ENCODE measurements at regions not wholly inside any gene's neighbourhood (a gene's known extent, or its start where the extent isn't known, plus 50 kb on each side); places are given as distances from the start of the nearest gene placed in this dataset.

DNA sequence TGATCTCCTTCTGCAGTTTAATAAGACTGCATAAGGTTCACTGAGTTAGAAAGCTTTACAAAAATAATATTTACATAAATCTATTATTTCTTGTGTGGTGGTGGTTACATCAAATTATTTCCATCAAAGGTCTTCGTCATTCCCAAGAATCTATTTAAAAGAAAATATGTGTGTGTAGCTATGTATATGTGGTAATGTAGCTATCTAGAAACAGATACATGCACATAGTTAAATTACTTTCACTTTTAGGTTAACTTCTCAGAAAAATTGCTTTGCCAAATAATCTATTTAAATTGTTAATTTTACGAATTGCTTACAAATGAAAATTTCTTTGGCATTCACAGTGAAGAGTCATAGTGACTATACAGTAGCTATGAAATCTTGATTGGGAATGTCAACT, 633.2 kb downstream of the DMRTA1 start:
- TF ChIP-seq, protein P1, sequence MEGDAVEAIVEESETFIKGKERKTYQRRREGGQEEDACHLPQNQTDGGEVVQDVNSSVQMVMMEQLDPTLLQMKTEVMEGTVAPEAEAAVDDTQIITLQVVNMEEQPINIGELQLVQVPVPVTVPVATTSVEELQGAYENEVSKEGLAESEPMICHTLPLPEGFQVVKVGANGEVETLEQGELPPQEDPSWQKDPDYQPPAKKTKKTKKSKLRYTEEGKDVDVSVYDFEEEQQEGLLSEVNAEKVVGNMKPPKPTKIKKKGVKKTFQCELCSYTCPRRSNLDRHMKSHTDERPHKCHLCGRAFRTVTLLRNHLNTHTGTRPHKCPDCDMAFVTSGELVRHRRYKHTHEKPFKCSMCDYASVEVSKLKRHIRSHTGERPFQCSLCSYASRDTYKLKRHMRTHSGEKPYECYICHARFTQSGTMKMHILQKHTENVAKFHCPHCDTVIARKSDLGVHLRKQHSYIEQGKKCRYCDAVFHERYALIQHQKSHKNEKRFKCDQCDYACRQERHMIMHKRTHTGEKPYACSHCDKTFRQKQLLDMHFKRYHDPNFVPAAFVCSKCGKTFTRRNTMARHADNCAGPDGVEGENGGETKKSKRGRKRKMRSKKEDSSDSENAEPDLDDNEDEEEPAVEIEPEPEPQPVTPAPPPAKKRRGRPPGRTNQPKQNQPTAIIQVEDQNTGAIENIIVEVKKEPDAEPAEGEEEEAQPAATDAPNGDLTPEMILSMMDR (IDR thresholded peaks at IDR 0.05; ENCODE audit: unreplicated experiment), result no peak
- no peak for DNase-seq (ENCODE audit: low spot score, unreplicated experiment)
- Mint-ChIP-seq H3K27ac (no peak overlapping the region), H3K9me3 (ENCODE audit: low read depth) (no peaks in the 10 kb centered on the region), H3K4me1 (ENCODE audit: low read depth) (no peaks in the 10 kb centered on the region), H3K4me3 (ENCODE audit: low read depth) (no peak overlapping the region), H3K27me3 (no peaks in the 10 kb centered on the region), H3K36me3 (ENCODE audit: insufficient read depth) (no peaks in the 10 kb centered on the region)

DNA sequence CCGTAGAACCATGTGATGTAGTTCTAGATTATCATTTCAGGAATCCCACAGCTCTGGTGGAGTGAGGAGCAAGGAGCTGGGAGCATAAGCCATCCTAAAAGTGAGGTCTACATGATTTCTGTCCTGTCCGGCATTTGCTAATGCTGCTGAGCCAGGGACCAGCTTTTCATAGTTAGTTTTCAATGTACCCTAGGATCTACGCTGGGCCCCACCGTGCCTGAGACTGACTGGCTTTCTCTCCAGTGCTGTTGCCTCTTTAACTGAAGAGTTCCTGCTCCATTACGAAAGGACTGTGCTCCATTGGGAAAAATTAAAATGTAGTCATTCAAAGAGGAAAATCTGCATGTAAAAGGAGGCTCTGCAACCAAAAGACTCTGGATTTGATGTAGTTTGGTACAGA, 634.8 kb downstream of the DMRTA1 start:
- TF ChIP-seq, protein P1 (IDR thresholded peaks at IDR 0.05; ENCODE audit: unreplicated experiment), result no peak
- Mint-ChIP-seq H3K4me1 (ENCODE audit: low read depth) (no peaks in the 10 kb centered on the region), H3K36me3 (ENCODE audit: insufficient read depth) (peaks cover 1% of the 10 kb centered on the region), H3K27me3 (no peaks in the 10 kb centered on the region), H3K27ac (no peak overlapping the region), H3K9me3 (ENCODE audit: low read depth) (peaks cover 11% of the 10 kb centered on the region), H3K4me3 (ENCODE audit: low read depth) (no peak overlapping the region)
- no peak for DNase-seq (ENCODE audit: low spot score, unreplicated experiment)

DNA sequence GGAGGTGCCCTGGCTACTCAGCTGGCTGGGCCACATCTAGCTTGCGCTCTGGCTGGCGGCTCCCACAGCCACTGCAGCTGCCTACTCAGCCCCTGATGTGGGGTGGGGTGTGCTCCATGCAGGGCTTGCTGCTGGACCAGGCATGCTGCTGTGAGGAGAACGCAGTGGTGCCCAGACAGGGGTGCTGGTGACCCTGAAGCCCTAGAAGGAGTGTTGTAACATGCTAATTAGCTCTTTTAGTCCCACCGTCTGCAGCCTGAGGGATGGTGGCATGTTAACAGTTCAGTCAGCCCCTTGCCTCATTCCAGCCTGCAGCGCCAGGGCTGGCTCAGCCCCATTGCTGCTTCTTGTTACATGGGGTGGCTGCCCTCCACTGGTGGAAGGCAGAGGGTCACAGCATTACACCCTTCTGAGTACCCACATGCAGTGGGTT, 642.3 kb downstream of the DMRTA1 start:
- H3K27ac Mint-ChIP-seq, result no peak overlapping the region
- no peaks in the 10 kb centered on the region for H3K4me1 Mint-ChIP-seq (ENCODE audit: low read depth)
- H3K9me3 Mint-ChIP-seq (ENCODE audit: low read depth), result peaks cover 14% of the 10 kb centered on the region
- no peaks in the 10 kb centered on the region for H3K27me3 Mint-ChIP-seq
- H3K36me3 Mint-ChIP-seq (ENCODE audit: insufficient read depth), result peaks cover 1% of the 10 kb centered on the region
- H3K4me3 Mint-ChIP-seq (ENCODE audit: low read depth), result no peak overlapping the region
- TF ChIP-seq, protein P1 (IDR thresholded peaks at IDR 0.05; ENCODE audit: unreplicated experiment), result peak; percentile 49
- DNase-seq (ENCODE audit: low spot score, unreplicated experiment), result peak; percentile 24

DNA sequence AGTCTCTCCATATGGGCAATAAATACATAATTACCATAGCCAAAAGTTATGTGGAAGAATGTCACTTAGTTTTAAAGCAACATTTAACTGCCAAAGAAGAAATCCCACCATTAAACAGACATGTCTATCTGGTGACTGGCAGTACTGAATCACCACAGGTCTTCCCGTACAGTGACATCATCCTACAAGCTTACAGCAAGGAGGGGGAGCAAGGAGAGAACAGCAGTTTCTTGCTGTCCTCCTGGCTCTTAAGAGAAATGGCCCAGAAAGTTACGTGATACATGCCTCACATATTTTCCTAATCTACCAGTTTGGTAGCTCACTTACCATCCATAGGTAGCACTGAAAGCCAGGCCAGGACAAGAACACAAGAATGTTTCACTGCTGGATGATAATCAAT, 671.0 kb downstream of the DMRTA1 start:
- H3K27me3 Mint-ChIP-seq, result no peaks in the 10 kb centered on the region
- H3K4me1 Mint-ChIP-seq (ENCODE audit: low read depth), result no peaks in the 10 kb centered on the region
- no peak overlapping the region for H3K4me3 Mint-ChIP-seq (ENCODE audit: low read depth)

DNA sequence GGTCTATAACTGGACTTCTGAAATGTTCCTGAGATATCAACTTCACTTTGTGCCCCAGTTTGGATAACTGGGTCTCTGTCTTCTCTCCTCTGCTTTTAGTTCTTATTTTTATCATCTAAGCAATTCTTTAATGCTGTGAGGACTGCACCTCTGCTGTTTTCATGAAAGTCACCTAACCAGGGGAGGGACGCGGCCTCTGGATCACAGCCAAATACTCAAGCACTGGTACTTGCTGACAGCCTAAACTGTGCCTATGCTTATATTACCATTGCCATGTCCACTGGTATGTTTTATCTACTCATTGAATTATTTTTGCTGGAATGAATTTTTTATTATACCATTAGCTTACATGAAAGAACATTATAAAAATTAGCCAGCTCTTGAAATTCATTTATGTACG, 674.0 kb downstream of the DMRTA1 start:
- TF ChIP-seq, protein P1 (IDR thresholded peaks at IDR 0.05; ENCODE audit: unreplicated experiment), result no peak
- no peaks in the 10 kb centered on the region for H3K9me3 Mint-ChIP-seq (ENCODE audit: low read depth)
- no peak overlapping the region for H3K27ac Mint-ChIP-seq
- no peaks in the 10 kb centered on the region for H3K27me3 Mint-ChIP-seq
- no peaks in the 10 kb centered on the region for H3K36me3 Mint-ChIP-seq (ENCODE audit: insufficient read depth)
- H3K4me1 Mint-ChIP-seq (ENCODE audit: low read depth), result peaks cover 4% of the 10 kb centered on the region
- no peak for DNase-seq (ENCODE audit: low spot score, unreplicated experiment)
- H3K4me3 Mint-ChIP-seq (ENCODE audit: low read depth), result no peak overlapping the region

More for the DNA sequence above, 671.0 kb downstream of the DMRTA1 start:
- Mint-ChIP-seq H3K9me3 (ENCODE audit: low read depth) (no peaks in the 10 kb centered on the region), H3K27ac (no peak overlapping the region), H3K36me3 (ENCODE audit: insufficient read depth) (no peaks in the 10 kb centered on the region)
- DNase-seq (ENCODE audit: low spot score, unreplicated experiment), result no peak
- TF ChIP-seq, protein P1 (IDR thresholded peaks at IDR 0.05; ENCODE audit: unreplicated experiment), result no peak

All from progenitor cell of endocrine pancreas (in vitro differentiated cells).